GM23248 (cell line): ENCODE measurements at regions not wholly inside any gene's neighbourhood (a gene's known extent, or its start where the extent isn't known, plus 50 kb on each side); places are given as distances from the start of the nearest gene placed in this dataset.

ENCODE experiments used
- EZH2 ChIP-seq: fragments of 200-600 bp; sonication (generic); IDR thresholded peaks from 2 replicates; pipeline ENCODE4 v1.6.1; 2018; ENCODE audit warnings: antibody characterized with exemption, mild to moderate bottlenecking; ENCODE audit not compliant: insufficient read depth, poor library complexity, severe bottlenecking
- EZH2phosphoT487 ChIP-seq: fragments of 200-600 bp; sonication (generic); IDR thresholded peaks from 2 replicates; pipeline ENCODE4 v1.6.1; 2018; ENCODE audit warnings: antibody characterized with exemption, moderate library complexity, mild to moderate bottlenecking, low read depth; ENCODE audit not compliant: insufficient read depth

- TF ChIP-seq EZH2: no peak
- no peak for TF ChIP-seq EZH2phosphoT487
Measured at GRCh38 chr2:236510034-236510433, 59.6 kb upstream of the ACKR3 start.
